Dendritic cell treated with granulocyte-macrophage colony-stimulating factor and Interleukin-4, amounts not matched to agents 40 ng/mL and 50 ng/mL, for 4 days (primary cell): ENCODE measurements at regions not wholly inside any gene's neighbourhood (a gene's known extent, or its start where the extent isn't known, plus 50 kb on each side); places are given as distances from the start of the nearest gene placed in this dataset.

Experiments
- H3K27ac Mint-ChIP-seq: one replicate; pipeline ENCODE4 v1.8.0; 2022; ENCODE audit warnings: mild to moderate bottlenecking, mixed read lengths
- H3K27me3 Mint-ChIP-seq: one replicate; pipeline ENCODE4 v1.8.0; 2022; ENCODE audit warnings: mild to moderate bottlenecking, mixed read lengths
- H3K36me3 Mint-ChIP-seq: one replicate; pipeline ENCODE4 v1.8.0; 2022; ENCODE audit warnings: low read depth, mixed read lengths
- H3K4me1 Mint-ChIP-seq: one replicate; pipeline ENCODE4 v1.8.0; 2022; ENCODE audit warnings: low read depth, mixed read lengths
- H3K4me3 Mint-ChIP-seq: one replicate; pipeline ENCODE4 v1.8.0; 2022; ENCODE audit warnings: mild to moderate bottlenecking, moderate library complexity, mixed read lengths
- H3K9me3 Mint-ChIP-seq: one replicate; pipeline ENCODE4 v1.8.0; 2022; ENCODE audit warnings: mixed read lengths
- intact Hi-C: fragments of 100-400 bp; cut with micrococcal nuclease; formaldehyde crosslinking; loops from one replicate; pipeline ENCODE4 v1.15.0; 2022

- Mint-ChIP-seq H3K27ac (peak overlapping the region; percentile 98), H3K4me3 (no peak overlapping the region), H3K9me3 (no peaks in the 10 kb centered on the region), H3K4me1 (peaks cover 17% of the 10 kb centered on the region), H3K36me3 (peaks cover 10% of the 10 kb centered on the region), H3K27me3 (no peaks in the 10 kb centered on the region)
- intact Hi-C loops, result no loop called here
Measured at GRCh38 chr6:26302941-26303559, 61.9 kb upstream of the BTN3A2 start.

DNA sequence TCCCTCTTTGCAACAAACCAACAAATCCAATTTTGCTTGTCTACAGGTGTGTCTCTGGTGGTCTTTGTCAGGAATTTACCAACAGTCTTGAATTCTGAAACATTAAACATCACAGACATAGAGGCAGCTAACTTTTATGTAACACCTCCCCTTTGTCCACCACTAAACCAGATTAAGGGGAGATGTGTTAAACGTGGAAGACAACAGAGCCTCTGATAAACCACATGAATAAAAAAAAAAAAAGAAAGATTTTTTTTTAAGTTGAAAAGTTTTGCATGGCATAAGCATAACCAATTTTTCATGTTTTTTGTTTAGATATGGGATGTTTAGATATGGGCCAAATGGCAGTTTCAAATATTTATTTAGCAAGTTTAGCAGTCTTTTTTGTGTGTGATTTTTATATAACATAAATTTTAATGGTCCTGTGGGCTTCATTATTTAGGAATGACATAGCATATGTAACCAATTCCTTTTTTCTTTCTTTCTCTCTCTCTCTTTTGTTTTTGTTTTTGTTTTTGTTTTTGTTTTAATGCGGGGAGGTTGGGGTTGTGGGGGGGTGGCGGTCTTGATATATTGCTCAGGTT, 60.7 kb upstream of the BTN3A2 start:
- Mint-ChIP-seq H3K9me3 (no peaks in the 10 kb centered on the region), H3K27me3 (no peaks in the 10 kb centered on the region), H3K27ac (peak overlapping the region; percentile 98), H3K36me3 (peaks cover 10% of the 10 kb centered on the region), H3K4me3 (peak overlapping the region; percentile 79), H3K4me1 (peaks cover 17% of the 10 kb centered on the region)
- intact Hi-C loops, result no loop called here

DNA sequence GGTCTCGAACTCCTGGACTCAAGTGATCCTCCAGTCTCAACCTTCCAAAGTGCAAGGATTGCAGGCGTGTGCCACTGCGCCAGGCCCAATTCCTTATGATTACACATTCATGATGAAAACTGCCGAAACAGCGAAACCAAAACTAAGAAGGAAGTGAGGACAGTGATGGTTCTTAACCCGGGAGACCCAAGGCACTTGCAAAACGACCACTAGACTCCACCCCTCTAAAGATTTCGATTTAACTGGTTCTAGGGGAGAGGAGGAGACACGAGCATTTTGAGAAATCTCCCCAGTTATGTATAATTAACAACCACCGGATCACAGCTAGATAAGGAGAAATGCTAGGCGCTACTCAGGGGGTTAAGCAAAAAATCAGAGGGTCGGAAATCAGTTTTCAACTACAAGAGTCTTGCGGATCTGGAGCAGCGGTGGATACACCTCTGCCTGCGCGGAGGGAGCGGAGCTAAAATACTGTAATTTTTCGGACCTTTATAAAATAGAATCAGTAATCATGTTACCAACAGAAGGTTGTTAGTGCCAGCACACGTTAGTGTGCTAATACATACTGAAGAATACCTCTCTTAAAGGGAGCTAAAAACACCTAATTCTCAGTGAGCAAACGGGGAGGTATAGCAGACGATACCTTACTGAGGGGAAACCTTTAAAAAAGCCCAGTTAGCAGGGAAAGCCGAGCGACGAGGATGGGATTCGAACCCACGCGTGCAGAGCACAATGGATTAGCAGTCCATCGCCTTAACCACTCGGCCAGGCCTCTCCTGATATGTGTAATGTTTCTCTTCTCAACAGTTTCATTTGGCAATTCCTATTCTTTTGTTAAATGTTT, 60.0 kb upstream of the BTN3A2 start:
- Mint-ChIP-seq H3K4me3 (peak overlapping the region; percentile 79), H3K36me3 (peaks cover 10% of the 10 kb centered on the region), H3K9me3 (no peaks in the 10 kb centered on the region), H3K27ac (peak overlapping the region; percentile 98), H3K4me1 (peaks cover 17% of the 10 kb centered on the region), H3K27me3 (peaks cover 4% of the 10 kb centered on the region)
- intact Hi-C loops, result no loop called here

- H3K9me3 Mint-ChIP-seq, result no peaks in the 10 kb centered on the region
- H3K4me3 Mint-ChIP-seq, result peak overlapping the region; percentile 79
- H3K4me1 Mint-ChIP-seq, result peaks cover 17% of the 10 kb centered on the region
- H3K27me3 Mint-ChIP-seq, result peaks cover 8% of the 10 kb centered on the region
- intact Hi-C loops, result no loop called here
- H3K36me3 Mint-ChIP-seq, result peaks cover 10% of the 10 kb centered on the region
- H3K27ac Mint-ChIP-seq, result peak overlapping the region; percentile 98
Measured at GRCh38 chr6:26305641-26305969, 59.4 kb upstream of the BTN3A2 start.

DNA sequence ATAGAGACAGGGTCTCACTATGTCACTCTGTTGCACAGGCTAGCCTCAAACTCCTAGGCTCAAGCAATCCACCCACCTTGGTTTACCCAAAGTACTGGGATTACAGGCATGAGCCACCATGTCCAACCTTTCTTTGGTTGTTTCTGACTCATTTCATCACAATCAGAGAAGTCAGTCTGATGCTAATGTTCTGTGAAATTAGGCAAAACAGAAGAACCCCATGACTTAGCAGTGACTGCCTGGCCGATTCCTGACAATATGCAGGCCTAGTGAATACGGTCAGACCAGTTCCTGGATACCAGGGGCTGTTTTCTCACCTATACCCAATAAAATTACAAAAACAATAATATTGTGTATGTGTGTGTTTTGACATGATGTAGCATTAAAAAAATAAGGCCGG, 58.8 kb upstream of the BTN3A2 start:
- H3K36me3 Mint-ChIP-seq, result peaks cover 10% of the 10 kb centered on the region
- no peak overlapping the region for H3K27ac Mint-ChIP-seq
- peaks cover 19% of the 10 kb centered on the region for H3K4me1 Mint-ChIP-seq
- no peak overlapping the region for H3K4me3 Mint-ChIP-seq
- H3K9me3 Mint-ChIP-seq, result no peaks in the 10 kb centered on the region
- H3K27me3 Mint-ChIP-seq, result peaks cover 12% of the 10 kb centered on the region
- intact Hi-C loops, result no loop called here

- Mint-ChIP-seq H3K27me3 (peaks cover 13% of the 10 kb centered on the region), H3K9me3 (no peaks in the 10 kb centered on the region), H3K27ac (peak overlapping the region; percentile 9), H3K4me1 (peaks cover 33% of the 10 kb centered on the region), H3K4me3 (no peak overlapping the region), H3K36me3 (peaks cover 10% of the 10 kb centered on the region)
- intact Hi-C loops, result no loop called here
Measured at GRCh38 chr6:26307850-26308249, 57.1 kb upstream of the BTN3A2 start.

GRCh38 chr6:26309731-26310142, 55.3 kb upstream of the BTN3A2 start:
- peaks cover 13% of the 10 kb centered on the region for H3K27me3 Mint-ChIP-seq
- intact Hi-C loops, result no loop called here
- H3K9me3 Mint-ChIP-seq, result no peaks in the 10 kb centered on the region
- no peak overlapping the region for H3K27ac Mint-ChIP-seq
- peaks cover 32% of the 10 kb centered on the region for H3K4me1 Mint-ChIP-seq
- H3K36me3 Mint-ChIP-seq, result peaks cover 5% of the 10 kb centered on the region
- H3K4me3 Mint-ChIP-seq, result no peak overlapping the region

GRCh38 chr6:26311012-26311384, 54.0 kb upstream of the BTN3A2 start:
- H3K36me3 Mint-ChIP-seq, result no peaks in the 10 kb centered on the region
- no peaks in the 10 kb centered on the region for H3K9me3 Mint-ChIP-seq
- peaks cover 13% of the 10 kb centered on the region for H3K27me3 Mint-ChIP-seq
- H3K4me1 Mint-ChIP-seq, result peaks cover 25% of the 10 kb centered on the region
- no peak overlapping the region for H3K4me3 Mint-ChIP-seq
- intact Hi-C loops, result no loop called here
- no peak overlapping the region for H3K27ac Mint-ChIP-seq

GRCh38 chr6:26311385-26312095, 53.5 kb upstream of the BTN3A2 start:
- Mint-ChIP-seq H3K4me1 (peaks cover 25% of the 10 kb centered on the region), H3K27ac (peak overlapping the region; percentile 77), H3K9me3 (no peaks in the 10 kb centered on the region), H3K27me3 (peaks cover 13% of the 10 kb centered on the region), H3K36me3 (no peaks in the 10 kb centered on the region), H3K4me3 (peak overlapping the region; percentile 27)
- intact Hi-C loops, result no loop called here

GRCh38 chr6:26312096-26312463, 52.9 kb upstream of the BTN3A2 start:
- peaks cover 16% of the 10 kb centered on the region for H3K27me3 Mint-ChIP-seq
- peaks cover 25% of the 10 kb centered on the region for H3K4me1 Mint-ChIP-seq
- intact Hi-C loops, result no loop called here
- H3K36me3 Mint-ChIP-seq, result no peaks in the 10 kb centered on the region
- no peaks in the 10 kb centered on the region for H3K9me3 Mint-ChIP-seq
- peak overlapping the region; percentile 27 for H3K4me3 Mint-ChIP-seq
- H3K27ac Mint-ChIP-seq, result peak overlapping the region; percentile 77

DNA sequence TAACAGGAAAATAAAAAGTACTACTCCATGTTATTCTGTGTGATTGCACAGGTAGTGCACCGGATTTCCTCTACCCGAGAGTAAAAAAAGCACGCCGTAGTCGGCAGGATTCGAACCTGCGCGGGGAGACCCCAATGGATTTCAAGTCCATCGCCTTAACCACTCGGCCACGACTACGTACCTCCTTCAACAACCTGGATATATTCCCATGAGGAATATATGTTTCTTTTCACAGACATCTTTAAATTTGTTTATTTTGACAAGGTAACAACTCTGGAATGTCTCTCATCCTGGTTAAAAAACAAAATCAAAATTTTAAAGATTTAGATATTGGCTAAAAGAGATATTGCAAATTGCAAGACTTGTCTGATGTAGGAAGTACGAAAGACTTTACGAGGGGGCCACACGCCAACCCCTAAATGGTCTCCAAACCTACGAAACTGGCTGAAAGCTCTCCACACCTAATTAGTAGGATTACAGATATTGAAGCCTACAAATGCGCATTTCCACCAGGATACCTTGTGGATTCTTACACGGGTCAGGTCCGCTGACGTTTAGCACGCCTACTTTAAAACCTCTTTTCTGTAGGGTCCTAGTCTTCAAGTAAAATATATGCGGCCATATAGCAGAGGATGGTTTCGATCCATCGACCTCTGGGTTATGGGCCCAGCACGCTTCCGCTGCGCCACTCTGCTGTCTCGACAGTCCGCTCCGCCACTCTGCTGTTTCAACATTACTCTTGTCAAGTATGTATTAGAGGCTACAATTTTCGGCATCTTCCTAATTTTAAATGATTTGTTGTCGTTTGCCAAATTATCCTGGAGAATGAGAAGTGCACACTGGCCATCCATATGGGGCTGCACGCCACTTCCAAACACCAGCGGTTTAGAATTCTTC, 52.2 kb upstream of the BTN3A2 start:
- Mint-ChIP-seq H3K27ac (peak overlapping the region; percentile 77), H3K4me1 (peaks cover 25% of the 10 kb centered on the region), H3K4me3 (peak overlapping the region; percentile 75), H3K27me3 (peaks cover 17% of the 10 kb centered on the region), H3K9me3 (no peaks in the 10 kb centered on the region), H3K36me3 (no peaks in the 10 kb centered on the region)
- intact Hi-C loops, result no loop called here
